ENCODE measurements at regions not wholly inside any gene's neighbourhood (a gene's known extent, or its start where the extent isn't known, plus 50 kb on each side); places are given as distances from the start of the nearest gene placed in this dataset.

- DNase-seq: no peak
Observed at GRCh38 chr12:107564946-107565345, 120.7 kb upstream of the PWP1 start.

DNA sequence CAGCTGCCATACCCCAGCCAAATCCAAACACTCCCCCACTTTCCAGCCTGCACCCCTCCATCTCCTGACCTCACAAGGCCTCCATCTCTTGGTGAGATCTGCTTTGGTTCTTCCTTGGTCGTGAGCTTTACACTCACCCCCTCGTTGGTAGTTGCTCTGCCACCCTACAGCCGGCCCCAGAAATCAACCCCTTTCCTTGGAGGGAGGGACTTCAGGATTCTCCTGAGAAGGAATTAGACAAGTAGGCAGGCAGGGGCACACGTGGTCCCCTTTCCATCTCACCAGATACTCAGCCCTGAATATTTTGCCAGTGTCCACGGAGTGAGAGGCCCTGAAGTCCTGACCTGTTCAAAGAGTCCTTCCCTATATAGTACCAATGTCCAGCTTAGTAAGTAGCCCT is 120.0 kb upstream of the PWP1 start:
- no peak for DNase-seq

DNA sequence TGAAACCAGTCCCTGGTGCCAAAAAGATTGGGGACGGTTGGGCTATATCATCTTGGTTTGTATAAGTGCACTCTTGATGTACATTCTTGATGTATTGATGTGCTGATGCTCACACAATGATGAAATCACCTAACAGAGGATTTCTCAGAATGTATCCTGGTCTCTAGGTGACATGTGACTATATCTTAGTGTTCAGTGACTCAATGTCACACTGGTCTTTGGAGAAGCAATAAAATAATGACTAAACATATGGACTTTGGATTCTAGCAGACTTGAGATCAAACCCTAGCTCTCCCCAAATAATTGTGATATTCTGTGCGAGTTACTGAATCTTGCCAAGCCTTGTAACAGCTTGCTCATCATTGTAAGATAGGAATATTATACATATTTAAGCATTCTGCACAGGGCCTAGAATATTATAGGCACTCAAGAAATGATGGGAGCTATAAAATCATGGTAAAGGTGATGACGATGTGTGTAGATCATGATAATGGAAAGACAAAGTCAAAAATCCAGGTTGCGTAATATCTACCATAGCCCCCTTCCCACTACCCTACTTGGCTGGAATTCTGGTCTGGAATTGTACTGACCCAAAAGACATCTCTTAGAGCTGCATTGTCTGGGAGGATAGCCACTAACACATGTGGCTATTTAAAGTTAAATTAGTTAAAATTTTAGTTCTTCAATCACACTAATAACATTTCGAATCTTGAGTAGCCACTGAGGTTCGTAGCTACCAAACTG is 117.6 kb upstream of the PWP1 start:
- no peak for DNase-seq

- DNase-seq: no peak
Observed at GRCh38 chr12:107568718-107569117, 116.9 kb upstream of the PWP1 start.

- no peak for DNase-seq
Observed at GRCh38 chr12:107570721-107571120, 114.9 kb upstream of the PWP1 start.

- no peak for DNase-seq
Observed at GRCh38 chr12:107571492-107571891, 114.1 kb upstream of the PWP1 start.

GRCh38 chr12:107574691-107575090 is 110.9 kb upstream of the PWP1 start:
- DNase-seq: no peak

DNA sequence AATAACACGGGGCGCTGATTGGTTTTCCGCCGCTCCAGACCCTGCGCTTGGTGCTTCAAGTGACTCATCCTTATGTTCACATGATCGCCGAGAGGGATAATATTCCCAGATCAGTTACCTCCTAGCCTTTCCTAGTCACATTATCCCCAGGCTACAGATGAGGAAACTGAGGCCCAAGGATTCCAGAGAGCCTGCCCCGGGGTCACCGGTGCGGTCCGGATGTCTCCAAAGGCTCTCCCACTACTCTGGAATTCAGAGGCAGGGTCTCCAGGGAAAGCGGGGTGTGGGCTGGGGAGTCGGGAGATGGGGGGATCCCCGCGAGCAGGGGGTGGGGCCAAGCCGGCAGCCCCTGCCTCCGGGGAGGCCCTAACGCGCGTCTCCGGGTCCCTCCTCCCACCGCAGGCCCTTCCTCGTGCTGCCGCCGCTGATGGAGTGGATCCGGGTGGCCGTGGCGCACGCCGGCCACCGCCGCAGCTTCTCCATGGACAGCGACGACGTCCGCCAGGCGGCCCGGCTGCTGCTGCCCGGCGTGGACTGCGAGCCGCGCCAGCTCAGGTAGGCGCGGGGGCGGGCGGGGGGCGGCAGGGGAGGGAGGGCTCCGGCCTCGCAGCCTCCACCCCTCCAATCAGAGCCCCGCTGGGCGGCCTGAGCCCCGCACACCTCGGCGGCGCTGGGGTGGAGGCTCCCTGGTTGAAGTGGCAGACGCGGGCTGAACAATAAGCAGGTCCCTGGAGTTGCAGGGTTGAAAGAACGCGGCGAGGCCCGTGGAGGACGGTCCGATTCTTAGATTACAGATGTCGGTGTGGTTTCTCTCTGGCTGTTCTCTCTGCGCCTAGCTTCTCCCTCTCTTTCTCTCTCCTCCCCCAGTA is 104.6 kb upstream of the PWP1 start:
- no peak for DNase-seq

DNA sequence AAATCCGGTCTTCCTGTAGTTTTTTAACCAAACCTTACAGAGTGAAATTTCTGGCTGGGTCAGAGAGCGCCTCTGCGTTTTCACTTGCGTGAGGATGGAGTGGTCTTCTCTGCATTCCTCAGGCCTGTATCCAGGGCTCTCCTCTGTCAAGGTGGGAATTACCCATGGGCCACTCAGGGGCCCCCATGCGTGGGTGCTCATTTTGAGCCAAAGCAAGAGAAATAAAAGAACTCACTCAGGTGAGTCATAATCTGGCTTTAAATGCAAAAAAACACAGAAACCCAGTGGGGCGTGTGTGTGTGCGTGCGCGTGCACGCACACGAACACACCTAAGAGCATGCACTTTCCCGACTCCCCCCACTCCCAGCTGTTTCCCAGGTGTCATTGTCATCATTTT is 104.0 kb upstream of the PWP1 start:
- DNase-seq: no peak

GRCh38 chr12:107583551-107583950 is 102.0 kb upstream of the PWP1 start:
- DNase-seq: no peak

GRCh38 chr12:107584563-107584962 is 101.0 kb upstream of the PWP1 start:
- DNase-seq: no peak

- DNase-seq: no peak
Observed at GRCh38 chr12:107586256-107586970, 99.2 kb upstream of the PWP1 start.

DNA sequence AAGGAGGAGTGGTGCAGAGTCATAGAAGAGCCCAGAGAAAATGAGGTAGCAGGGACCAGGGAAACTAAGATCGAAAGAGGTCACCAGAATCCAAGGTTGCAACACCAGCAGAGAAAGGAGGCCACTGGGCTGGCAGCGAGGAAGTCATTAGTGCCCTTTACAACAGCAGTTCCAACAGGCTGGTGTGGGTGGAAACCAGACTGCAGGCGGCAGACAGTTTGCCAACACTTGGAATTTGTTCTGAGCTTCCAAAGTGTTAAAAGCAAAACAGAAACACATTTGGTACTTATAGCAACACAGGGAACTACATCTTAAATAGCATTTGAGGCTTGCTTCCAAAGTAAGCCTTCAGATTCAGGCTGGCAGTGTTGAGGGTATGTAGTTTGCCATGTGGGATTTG is 95.2 kb upstream of the PWP1 start:
- DNase-seq: no peak

- no peak for DNase-seq
Observed at GRCh38 chr12:107590814-107591375, 94.7 kb upstream of the PWP1 start.

DNA sequence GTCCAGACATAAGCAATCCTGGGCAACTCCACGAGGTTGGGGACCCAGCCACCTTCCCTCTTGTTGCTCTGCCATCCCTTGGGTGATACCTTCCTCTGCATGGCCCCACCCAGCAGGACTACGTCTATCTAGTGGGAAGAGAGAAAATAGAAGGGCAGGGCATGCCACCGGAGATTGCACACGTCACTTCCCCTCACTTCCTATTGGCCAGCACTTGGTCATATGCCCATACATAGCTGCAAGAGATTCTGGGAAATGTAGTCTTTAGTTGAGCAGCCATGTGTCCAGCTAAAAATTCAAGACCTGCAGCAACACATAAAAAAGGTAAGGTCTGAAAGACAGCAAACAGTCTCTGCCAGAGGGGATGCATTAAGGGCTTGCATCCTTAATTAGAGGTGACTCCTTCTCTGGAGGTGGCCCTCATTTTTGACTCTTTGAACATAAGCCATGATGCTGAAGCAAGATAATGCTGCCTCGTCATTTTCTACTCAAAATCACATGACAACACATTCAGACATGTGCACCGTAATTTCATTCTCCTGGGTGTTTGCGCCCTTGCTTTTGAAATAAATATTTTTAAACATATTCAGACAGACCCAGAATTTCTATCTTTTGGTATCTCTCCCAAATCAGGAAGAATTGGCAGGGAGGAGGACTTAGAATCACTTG is 91.8 kb upstream of the PWP1 start:
- no peak for DNase-seq

GRCh38 chr12:107594995-107595394 is 90.6 kb upstream of the PWP1 start:
- DNase-seq: no peak

- no peak for DNase-seq
Observed at GRCh38 chr12:107597695-107598410, 87.7 kb upstream of the PWP1 start.

DNA sequence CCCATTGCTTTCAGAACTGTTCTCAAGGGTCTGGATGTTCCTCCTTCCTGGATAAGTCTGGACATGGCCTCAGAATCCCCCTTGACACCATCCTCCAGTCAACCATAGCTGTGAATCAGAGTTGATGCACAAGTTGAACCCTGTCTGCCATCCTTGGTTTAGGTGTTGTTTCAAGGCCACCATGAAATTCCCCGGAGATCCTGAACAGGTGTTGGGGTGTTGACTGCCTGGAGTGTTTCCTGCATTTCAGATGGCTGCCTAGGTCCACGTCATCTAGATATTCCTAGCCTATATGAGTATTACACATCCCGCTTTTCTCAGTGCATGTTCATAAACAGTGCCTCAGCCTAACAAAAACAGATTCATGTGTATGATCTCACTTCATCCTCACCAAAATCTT is 86.7 kb upstream of the PWP1 start:
- DNase-seq: no peak

GRCh38 chr12:107600581-107601144 is 84.9 kb upstream of the PWP1 start:
- no peak for DNase-seq

DNA sequence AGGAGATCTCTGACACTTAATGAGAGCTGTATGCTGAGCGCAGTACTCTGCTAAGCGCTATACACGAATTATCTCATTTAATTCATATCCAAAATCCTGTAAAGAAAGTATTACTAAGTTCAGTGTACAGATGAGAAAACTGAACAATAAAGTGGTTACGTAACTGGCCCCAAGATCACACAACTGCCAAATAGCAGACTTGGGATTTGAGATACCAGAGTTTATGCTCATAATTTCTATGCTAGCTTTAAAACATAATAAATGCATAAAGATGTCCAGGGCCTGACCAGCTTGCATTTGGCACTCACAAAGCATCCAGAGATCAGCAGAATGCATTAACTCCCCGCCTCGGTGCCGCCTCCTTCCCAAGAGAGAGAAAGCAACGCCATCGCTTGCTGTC is 83.2 kb upstream of the PWP1 start:
- no peak for DNase-seq

DNA sequence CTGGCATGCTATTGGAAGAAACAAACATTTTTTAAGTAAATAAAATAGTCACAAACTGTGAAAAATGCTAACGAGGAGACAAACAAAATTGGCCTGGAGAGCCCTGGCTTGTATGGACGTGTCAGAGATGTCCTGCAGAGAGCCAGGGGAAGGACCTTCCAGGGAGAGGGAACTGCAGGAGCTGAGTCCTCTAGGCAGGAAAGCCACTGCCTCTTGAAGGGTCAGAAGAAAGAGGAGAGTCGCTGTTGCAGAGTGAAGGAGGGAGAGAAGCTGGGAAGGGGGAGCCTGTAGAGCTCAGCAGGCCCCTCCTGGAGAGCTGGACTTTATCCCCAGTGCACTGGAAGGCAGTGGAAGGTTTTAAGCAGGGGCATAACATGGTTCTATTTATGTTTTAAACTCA is 80.3 kb upstream of the PWP1 start:
- DNase-seq: no peak

All from activated CD4-positive, alpha-beta T cell treated with anti-CD3 and anti-CD28 coated beads for 4 hours (primary cell).